GM19043 (cell line): ENCODE measurements at regions not wholly inside any gene's neighbourhood (a gene's known extent, or its start where the extent isn't known, plus 50 kb on each side); places are given as distances from the start of the nearest gene placed in this dataset.
"Not testable (repeated sequence)": the region's sequence is repeated elsewhere in the genome, so short reads cannot be mapped to it uniquely, and the experiment has no call there.

Source experiments
- ATAC-seq: cut with Tn5 transposase; IDR thresholded peaks from one replicate; pipeline ENCODE4 v1.9.1; 2021; ENCODE audit warnings: low read depth; ENCODE audit not compliant: unreplicated experiment

GRCh38 chr10:15921423-15921945, 61.2 kb upstream of the MINDY3 start:
- not testable (repeated sequence) for ATAC-seq

GRCh38 chr10:15931376-15931775, 71.1 kb upstream of the MINDY3 start:
- ATAC-seq, result no peak

GRCh38 chr10:15939543-15939942, 79.2 kb upstream of the MINDY3 start:
- not testable (repeated sequence) for ATAC-seq

GRCh38 chr10:15943426-15943825, 83.1 kb upstream of the MINDY3 start:
- ATAC-seq, result no peak

- no peak for ATAC-seq
Measured at GRCh38 chr10:15954188-15954587, 93.9 kb upstream of the MINDY3 start.

GRCh38 chr10:15960277-15960676, 100.0 kb upstream of the MINDY3 start:
- ATAC-seq, result no peak

- ATAC-seq, result not testable (repeated sequence)
Measured at GRCh38 chr10:15972736-15973135, 112.4 kb upstream of the MINDY3 start.

- ATAC-seq, result no peak
Measured at GRCh38 chr10:15985690-15986089, 125.4 kb upstream of the MINDY3 start.

- ATAC-seq, result no peak
Measured at GRCh38 chr10:15990535-15991129, 130.3 kb upstream of the MINDY3 start.

- no peak for ATAC-seq
Measured at GRCh38 chr10:15997313-15997712, 137.0 kb upstream of the MINDY3 start.

- ATAC-seq, result no peak
Measured at GRCh38 chr10:16001581-16001980, 141.3 kb upstream of the MINDY3 start.

- no peak for ATAC-seq
Measured at GRCh38 chr10:16009785-16010184, 149.5 kb upstream of the MINDY3 start.

- no peak for ATAC-seq
Measured at GRCh38 chr10:16011548-16011947, 151.2 kb upstream of the MINDY3 start.

- ATAC-seq, result no peak
Measured at GRCh38 chr10:16014469-16014868, 154.2 kb upstream of the MINDY3 start.

GRCh38 chr10:16016688-16017087, 156.4 kb upstream of the MINDY3 start:
- no peak for ATAC-seq

GRCh38 chr10:16020836-16021235, 160.5 kb upstream of the MINDY3 start:
- no peak for ATAC-seq

GRCh38 chr10:16026832-16027231, 166.5 kb upstream of the MINDY3 start:
- ATAC-seq, result not testable (repeated sequence)

- no peak for ATAC-seq
Measured at GRCh38 chr10:16030562-16030961, 170.3 kb upstream of the MINDY3 start.

GRCh38 chr10:16049050-16049449, 188.7 kb upstream of the MINDY3 start:
- no peak for ATAC-seq

- no peak for ATAC-seq
Measured at GRCh38 chr10:16049782-16050181, 189.5 kb upstream of the MINDY3 start.

- ATAC-seq, result no peak
Measured at GRCh38 chr10:16063350-16063749, 203.0 kb upstream of the MINDY3 start.

- ATAC-seq, result not testable (repeated sequence)
Measured at GRCh38 chr10:16083551-16083950, 223.2 kb upstream of the MINDY3 start.

- ATAC-seq, result no peak
Measured at GRCh38 chr10:16105082-16105481, 244.8 kb upstream of the MINDY3 start.
